AG20443 (cell line): ENCODE measurements at regions not wholly inside any gene's neighbourhood (a gene's known extent, or its start where the extent isn't known, plus 50 kb on each side); places are given as distances from the start of the nearest gene placed in this dataset.
A peak's percentile ranks its signal among the peaks of the same experiment; 100 is the strongest.
"Not testable (repeated sequence)": the region's sequence is repeated elsewhere in the genome, so short reads cannot be mapped to it uniquely, and the experiment has no call there.

Experiments
- DNase-seq: peaks from one replicate; pipeline ENCODE4 v3.0.0; 2012; ENCODE audit warnings: low spot score, mixed read lengths

- no peak for DNase-seq
Measured at GRCh38 chr6:140830666-140831065, 1302.1 kb upstream of the GJE1 start.

GRCh38 chr6:140828856-140829255 is 1303.9 kb upstream of the GJE1 start:
- DNase-seq: no peak

GRCh38 chr6:140827593-140827992 is 1305.1 kb upstream of the GJE1 start:
- DNase-seq: no peak

- DNase-seq: no peak
Measured at GRCh38 chr6:140825731-140826130, 1307.0 kb upstream of the GJE1 start.

- DNase-seq: no peak
Measured at GRCh38 chr6:140824595-140824994, 1308.1 kb upstream of the GJE1 start.

- DNase-seq: no peak
Measured at GRCh38 chr6:140821196-140821595, 1311.5 kb upstream of the GJE1 start.

- DNase-seq: no peak
Measured at GRCh38 chr6:140817176-140817575, 1315.5 kb upstream of the GJE1 start.

- DNase-seq: no peak
Measured at GRCh38 chr6:140816681-140817080, 1316.0 kb upstream of the GJE1 start.

- no peak for DNase-seq
Measured at GRCh38 chr6:140812636-140813035, 1320.1 kb upstream of the GJE1 start.

- DNase-seq: no peak
Measured at GRCh38 chr6:140811642-140812041, 1321.1 kb upstream of the GJE1 start.

- no peak for DNase-seq
Measured at GRCh38 chr6:140809694-140810101, 1323.0 kb upstream of the GJE1 start.

GRCh38 chr6:140806431-140806830 is 1326.3 kb upstream of the GJE1 start:
- peak; percentile 13 for DNase-seq

GRCh38 chr6:140794544-140794943 is 1338.2 kb upstream of the GJE1 start:
- DNase-seq: no peak

- DNase-seq: no peak
Measured at GRCh38 chr6:140790109-140790508, 1342.6 kb upstream of the GJE1 start.

- no peak for DNase-seq
Measured at GRCh38 chr6:140789466-140789865, 1343.3 kb upstream of the GJE1 start.

GRCh38 chr6:140785926-140786325 is 1346.8 kb upstream of the GJE1 start:
- no peak for DNase-seq

- no peak for DNase-seq
Measured at GRCh38 chr6:140784573-140784972, 1348.2 kb upstream of the GJE1 start.

GRCh38 chr6:140783504-140783903 is 1349.2 kb upstream of the GJE1 start:
- not testable (repeated sequence) for DNase-seq

- DNase-seq: no peak
Measured at GRCh38 chr6:140782941-140783340, 1349.8 kb upstream of the GJE1 start.

GRCh38 chr6:140779991-140780596 is 1352.6 kb upstream of the GJE1 start:
- no peak for DNase-seq

GRCh38 chr6:140779341-140779740 is 1353.4 kb upstream of the GJE1 start:
- DNase-seq: no peak

- no peak for DNase-seq
Measured at GRCh38 chr6:140777780-140778179, 1354.9 kb upstream of the GJE1 start.

GRCh38 chr6:140775061-140775460 is 1357.7 kb upstream of the GJE1 start:
- no peak for DNase-seq

- DNase-seq: peak; percentile 43
Measured at GRCh38 chr6:140774080-140774505, 1358.6 kb upstream of the GJE1 start.

- no peak for DNase-seq
Measured at GRCh38 chr6:140773276-140773675, 1359.4 kb upstream of the GJE1 start.
